Astrocyte (in vitro differentiated cells and primary cell): ENCODE measurements at regions not wholly inside any gene's neighbourhood (a gene's known extent, or its start where the extent isn't known, plus 50 kb on each side); places are given as distances from the start of the nearest gene placed in this dataset.

Source experiments
- EZH2 ChIP-seq: IDR thresholded peaks from 2 replicates; pipeline ENCODE4 v1.6.1; 2012; ENCODE audit warnings: mild to moderate bottlenecking, low read length, inconsistent platforms; ENCODE audit not compliant: insufficient read depth
- TF ChIP-seq, protein P1 (sequence below): IDR thresholded peaks from 2 replicates; pipeline ENCODE4 v1.5.1; 2011; ENCODE audit warnings: low read depth, mild to moderate bottlenecking, inconsistent platforms, low read length, moderate library complexity; ENCODE audit not compliant: insufficient read depth

DNA sequence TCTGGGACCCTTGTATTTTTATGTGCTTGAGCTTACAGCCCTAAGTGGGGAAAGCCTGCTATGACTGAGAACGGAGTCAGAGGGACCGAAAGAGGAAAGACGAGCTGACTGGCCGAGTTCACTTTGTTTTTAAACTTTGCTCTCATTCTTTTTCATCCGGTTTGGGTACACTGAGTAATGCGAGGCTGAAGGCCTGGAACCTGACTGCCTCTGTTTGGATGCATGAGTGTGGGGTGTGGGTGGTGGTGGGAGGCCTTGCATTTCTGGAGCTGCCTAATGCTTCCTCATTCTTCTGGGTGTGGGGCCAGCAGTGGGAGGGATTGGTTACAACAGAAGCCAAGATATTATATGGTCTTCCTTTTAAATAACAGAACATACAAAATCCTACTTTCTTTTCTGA is 155.5 kb downstream of the BUB3 start:
- TF ChIP-seq EZH2, result no peak
- TF ChIP-seq, protein P1, sequence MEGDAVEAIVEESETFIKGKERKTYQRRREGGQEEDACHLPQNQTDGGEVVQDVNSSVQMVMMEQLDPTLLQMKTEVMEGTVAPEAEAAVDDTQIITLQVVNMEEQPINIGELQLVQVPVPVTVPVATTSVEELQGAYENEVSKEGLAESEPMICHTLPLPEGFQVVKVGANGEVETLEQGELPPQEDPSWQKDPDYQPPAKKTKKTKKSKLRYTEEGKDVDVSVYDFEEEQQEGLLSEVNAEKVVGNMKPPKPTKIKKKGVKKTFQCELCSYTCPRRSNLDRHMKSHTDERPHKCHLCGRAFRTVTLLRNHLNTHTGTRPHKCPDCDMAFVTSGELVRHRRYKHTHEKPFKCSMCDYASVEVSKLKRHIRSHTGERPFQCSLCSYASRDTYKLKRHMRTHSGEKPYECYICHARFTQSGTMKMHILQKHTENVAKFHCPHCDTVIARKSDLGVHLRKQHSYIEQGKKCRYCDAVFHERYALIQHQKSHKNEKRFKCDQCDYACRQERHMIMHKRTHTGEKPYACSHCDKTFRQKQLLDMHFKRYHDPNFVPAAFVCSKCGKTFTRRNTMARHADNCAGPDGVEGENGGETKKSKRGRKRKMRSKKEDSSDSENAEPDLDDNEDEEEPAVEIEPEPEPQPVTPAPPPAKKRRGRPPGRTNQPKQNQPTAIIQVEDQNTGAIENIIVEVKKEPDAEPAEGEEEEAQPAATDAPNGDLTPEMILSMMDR, result no peak
